Natural killer cell treated with Interleukin-12 subunit alpha and Interleukin-12 subunit beta and Interleukin-15 and Interleukin-18, amount 100 ng/mL, for 72 hours (primary cell): ENCODE measurements at regions not wholly inside any gene's neighbourhood (a gene's known extent, or its start where the extent isn't known, plus 50 kb on each side); places are given as distances from the start of the nearest gene placed in this dataset.

Experiments
- ATAC-seq, 2 donors: fragments of 150-1000 bp; cut with Tn5 transposase in 1 of 2; sonication (Bioruptor Pico), chemical (Tn5 transposase) in 1 of 2; 2 replicates each; pipeline ENCODE4 v1.10.0; 2021
- DNase-seq: peaks from one replicate; pipeline ENCODE4 v3.0.0; 2022; ENCODE audit warnings: low spot score
- H3K27ac Mint-ChIP-seq, 2 donors: 1 replicate in 1 of 2; 2 replicates in 1 of 2; pipeline ENCODE4 v1.8.0; 2022; ENCODE audit warnings: mixed read lengths in 2 of 2, mild to moderate bottlenecking in 1 of 2, moderate library complexity in 1 of 2
- H3K27me3 Mint-ChIP-seq, 2 donors: 1 replicate in 1 of 2; 2 replicates in 1 of 2; pipeline ENCODE4 v1.8.0; 2022; ENCODE audit warnings: mixed read lengths in 2 of 2
- H3K36me3 Mint-ChIP-seq: one replicate; pipeline ENCODE4 v1.8.0; 2022; ENCODE audit warnings: mixed read lengths
- H3K4me1 Mint-ChIP-seq, 2 donors: 1 replicate in 1 of 2; 2 replicates in 1 of 2; pipeline ENCODE4 v1.8.0; 2022; ENCODE audit warnings: low read depth in 2 of 2, mixed read lengths in 2 of 2, mild to moderate bottlenecking in 1 of 2
- H3K4me3 Mint-ChIP-seq: one replicate; pipeline ENCODE4 v1.8.0; 2022; ENCODE audit warnings: mixed read lengths
- H3K9me3 Mint-ChIP-seq: 2 replicates; pipeline ENCODE4 v1.8.0; 2022; ENCODE audit warnings: mixed read lengths

GRCh38 chr6:12505486-12505885 is 211.1 kb upstream of the PHACTR1 start:
- DNase-seq (no peak), ATAC-seq (no peak)
- Mint-ChIP-seq H3K4me1 (no peaks in the 10 kb centered on the region), H3K36me3 (no peaks in the 10 kb centered on the region), H3K9me3 (peaks cover 3% of the 10 kb centered on the region), H3K27me3 (peaks cover 3 to 7% of the 10 kb centered on the region in 2 donors), H3K4me3 (no peak overlapping the region), H3K27ac (no peak overlapping the region)

GRCh38 chr6:12506159-12506558 is 210.4 kb upstream of the PHACTR1 start:
- no peak overlapping the region for H3K27ac Mint-ChIP-seq
- peaks cover 3 to 13% of the 10 kb centered on the region in 2 donors for H3K27me3 Mint-ChIP-seq
- H3K4me1 Mint-ChIP-seq, result no peaks in the 10 kb centered on the region
- no peaks in the 10 kb centered on the region for H3K36me3 Mint-ChIP-seq
- H3K9me3 Mint-ChIP-seq, result peaks cover 3% of the 10 kb centered on the region
- H3K4me3 Mint-ChIP-seq, result no peak overlapping the region
- ATAC-seq (no peak), DNase-seq (no peak)

- Mint-ChIP-seq H3K27ac (no peak overlapping the region), H3K27me3 (peaks cover 7 to 14% of the 10 kb centered on the region in 2 donors), H3K36me3 (no peaks in the 10 kb centered on the region), H3K4me3 (no peak overlapping the region), H3K9me3 (peaks cover 3% of the 10 kb centered on the region), H3K4me1 (no peaks in the 10 kb centered on the region)
- ATAC-seq, result no peak
- DNase-seq, result no peak
Measured at GRCh38 chr6:12507636-12508035, 208.9 kb upstream of the PHACTR1 start.

GRCh38 chr6:12508553-12508952 is 208.0 kb upstream of the PHACTR1 start:
- Mint-ChIP-seq H3K36me3 (no peaks in the 10 kb centered on the region), H3K4me3 (no peak overlapping the region), H3K27me3 (peaks cover 7 to 22% of the 10 kb centered on the region in 2 donors), H3K4me1 (no peaks in the 10 kb centered on the region), H3K9me3 (peaks cover 6% of the 10 kb centered on the region), H3K27ac (no peak overlapping the region)
- no peak for ATAC-seq
- DNase-seq, result no peak

- Mint-ChIP-seq H3K4me1 (no peaks in the 10 kb centered on the region), H3K27me3 (peaks cover 7 to 22% of the 10 kb centered on the region in 2 donors), H3K9me3 (peaks cover 6% of the 10 kb centered on the region), H3K4me3 (no peak overlapping the region), H3K36me3 (no peaks in the 10 kb centered on the region), H3K27ac (no peak overlapping the region)
- DNase-seq (no peak), ATAC-seq (no peak)
Measured at GRCh38 chr6:12509060-12509459, 207.5 kb upstream of the PHACTR1 start.

GRCh38 chr6:12516070-12516469 is 200.5 kb upstream of the PHACTR1 start:
- no peaks in the 10 kb centered on the region for H3K36me3 Mint-ChIP-seq
- H3K4me1 Mint-ChIP-seq, result peaks cover 0 to 2% of the 10 kb centered on the region in 2 donors
- H3K27ac Mint-ChIP-seq, result no peak overlapping the region
- no peak for DNase-seq
- H3K4me3 Mint-ChIP-seq, result no peak overlapping the region
- ATAC-seq, result no peak
- H3K9me3 Mint-ChIP-seq, result peaks cover 8% of the 10 kb centered on the region
- peaks cover 6 to 16% of the 10 kb centered on the region in 2 donors for H3K27me3 Mint-ChIP-seq

- no peak overlapping the region for H3K4me3 Mint-ChIP-seq
- H3K9me3 Mint-ChIP-seq, result peaks cover 7% of the 10 kb centered on the region
- no peaks in the 10 kb centered on the region for H3K4me1 Mint-ChIP-seq
- no peak for DNase-seq
- no peak overlapping the region for H3K27ac Mint-ChIP-seq
- H3K27me3 Mint-ChIP-seq, result peaks cover 7 to 19% of the 10 kb centered on the region in 2 donors
- no peak for ATAC-seq
- peaks cover 4% of the 10 kb centered on the region for H3K36me3 Mint-ChIP-seq
Measured at GRCh38 chr6:12522347-12522746, 194.2 kb upstream of the PHACTR1 start.

- DNase-seq (no peak), ATAC-seq (no peak)
- no peak overlapping the region for H3K27ac Mint-ChIP-seq
- H3K9me3 Mint-ChIP-seq, result peaks cover 5% of the 10 kb centered on the region
- H3K4me3 Mint-ChIP-seq, result no peak overlapping the region
- H3K4me1 Mint-ChIP-seq, result no peaks in the 10 kb centered on the region
- H3K27me3 Mint-ChIP-seq, result peaks cover 7 to 14% of the 10 kb centered on the region in 2 donors
- H3K36me3 Mint-ChIP-seq, result peaks cover 4% of the 10 kb centered on the region
Measured at GRCh38 chr6:12523726-12524125, 192.8 kb upstream of the PHACTR1 start.

GRCh38 chr6:12525276-12525675 is 191.3 kb upstream of the PHACTR1 start:
- Mint-ChIP-seq H3K27ac (no peak overlapping the region), H3K36me3 (peaks cover 4% of the 10 kb centered on the region), H3K9me3 (peaks cover 5% of the 10 kb centered on the region), H3K27me3 (peaks cover 10 to 14% of the 10 kb centered on the region in 2 donors), H3K4me3 (no peak overlapping the region), H3K4me1 (no peaks in the 10 kb centered on the region)
- ATAC-seq (no peak), DNase-seq (no peak)

- Mint-ChIP-seq H3K9me3 (peaks cover 5% of the 10 kb centered on the region), H3K27ac (no peak overlapping the region), H3K36me3 (peaks cover 4% of the 10 kb centered on the region), H3K4me1 (no peaks in the 10 kb centered on the region), H3K27me3 (peaks cover 9 to 14% of the 10 kb centered on the region in 2 donors), H3K4me3 (no peak overlapping the region)
- ATAC-seq, result no peak
- DNase-seq, result no peak
Measured at GRCh38 chr6:12527339-12527738, 189.2 kb upstream of the PHACTR1 start.

GRCh38 chr6:12528136-12528535 is 188.4 kb upstream of the PHACTR1 start:
- DNase-seq, result no peak
- no peak overlapping the region for H3K27ac Mint-ChIP-seq
- no peaks in the 10 kb centered on the region for H3K4me1 Mint-ChIP-seq
- H3K4me3 Mint-ChIP-seq, result no peak overlapping the region
- no peak for ATAC-seq
- H3K27me3 Mint-ChIP-seq, result peaks cover 9 to 14% of the 10 kb centered on the region in 2 donors
- H3K36me3 Mint-ChIP-seq, result peaks cover 4% of the 10 kb centered on the region
- H3K9me3 Mint-ChIP-seq, result peaks cover 5% of the 10 kb centered on the region

- no peak overlapping the region for H3K27ac Mint-ChIP-seq
- DNase-seq, result no peak
- no peaks in the 10 kb centered on the region for H3K4me1 Mint-ChIP-seq
- H3K9me3 Mint-ChIP-seq, result peaks cover 1% of the 10 kb centered on the region
- H3K36me3 Mint-ChIP-seq, result peaks cover 2% of the 10 kb centered on the region
- H3K27me3 Mint-ChIP-seq, result peaks cover 9 to 10% of the 10 kb centered on the region in 2 donors
- H3K4me3 Mint-ChIP-seq, result no peak overlapping the region
- ATAC-seq, result no peak
Measured at GRCh38 chr6:12528581-12529363, 187.8 kb upstream of the PHACTR1 start.

- H3K36me3 Mint-ChIP-seq, result no peaks in the 10 kb centered on the region
- DNase-seq, result no peak
Measured at GRCh38 chr6:12529364-12530019, 187.1 kb upstream of the PHACTR1 start.

GRCh38 chr6:12530345-12530744 is 186.2 kb upstream of the PHACTR1 start:
- Mint-ChIP-seq H3K36me3 (no peaks in the 10 kb centered on the region), H3K9me3 (no peaks in the 10 kb centered on the region), H3K4me3 (no peak overlapping the region), H3K27ac (no peak overlapping the region), H3K27me3 (peaks cover 0 to 6% of the 10 kb centered on the region in 2 donors), H3K4me1 (no peaks in the 10 kb centered on the region)
- ATAC-seq, result no peak
- no peak for DNase-seq

More at GRCh38 chr6:12529364-12530019, 187.1 kb upstream of the PHACTR1 start:
- H3K27me3 Mint-ChIP-seq, result peaks cover 3 to 7% of the 10 kb centered on the region in 2 donors
- no peak overlapping the region for H3K4me3 Mint-ChIP-seq
- no peak overlapping the region for H3K27ac Mint-ChIP-seq
- no peak for ATAC-seq
- no peaks in the 10 kb centered on the region for H3K4me1 Mint-ChIP-seq
- H3K9me3 Mint-ChIP-seq, result no peaks in the 10 kb centered on the region
